HUES6 (cell line): ENCODE measurements at regions not wholly inside any gene's neighbourhood (a gene's known extent, or its start where the extent isn't known, plus 50 kb on each side); places are given as distances from the start of the nearest gene placed in this dataset.
"Not testable (repeated sequence)": the region's sequence is repeated elsewhere in the genome, so short reads cannot be mapped to it uniquely, and the experiment has no call there.

Source experiments
- H3K27ac ChIP-seq: 2 replicates; pipeline ENCODE4 v1.7.0; 2013; ENCODE audit warnings: low read depth, mild to moderate bottlenecking, low read length, inconsistent platforms
- H3K27me3 ChIP-seq: 2 replicates; pipeline ENCODE4 v1.6.1; 2013; ENCODE audit warnings: low read length; ENCODE audit not compliant: control insufficient read depth, insufficient read depth
- H3K36me3 ChIP-seq: 2 replicates; pipeline ENCODE4 v1.6.1; 2013; ENCODE audit warnings: low read length; ENCODE audit not compliant: control insufficient read depth, insufficient read depth
- H3K4me1 ChIP-seq: 2 replicates; pipeline ENCODE4 v1.6.1; 2013; ENCODE audit warnings: low read length; ENCODE audit not compliant: control insufficient read depth, insufficient read depth
- H3K4me3 ChIP-seq: 2 replicates; pipeline ENCODE4 v1.5.1; 2013; ENCODE audit warnings: low read depth, low read length
- H3K9ac ChIP-seq: one replicate; pipeline ENCODE4 v1.6.1; 2013; ENCODE audit warnings: mild to moderate bottlenecking, low read length
- H3K9me3 ChIP-seq: 2 replicates; pipeline ENCODE4 v1.6.1; 2013; ENCODE audit warnings: low read depth, low read length; ENCODE audit not compliant: control insufficient read depth, insufficient read depth

DNA sequence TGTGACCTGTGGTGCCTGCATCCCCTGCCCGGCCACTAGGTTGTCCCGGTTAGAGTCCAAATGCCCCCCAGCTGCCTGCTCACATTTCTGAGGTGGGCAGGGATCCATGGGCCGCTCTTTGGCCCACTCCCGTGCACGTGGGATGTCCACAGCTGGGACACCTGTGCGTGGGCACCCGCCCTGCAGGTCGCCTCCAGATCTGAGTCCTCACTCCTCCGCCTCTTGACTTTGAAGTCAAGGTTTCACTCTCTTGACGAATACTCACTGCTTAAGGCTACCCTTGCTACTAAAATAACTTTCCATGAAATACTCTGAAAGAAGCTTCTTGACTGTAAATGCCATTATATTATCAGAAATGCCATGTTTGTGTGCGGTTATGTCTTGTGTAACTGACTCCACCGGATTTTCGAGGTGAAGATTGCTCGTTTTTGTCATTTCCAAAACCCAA is 358.2 kb downstream of the BCL2L11 start:
- not testable (repeated sequence) for H3K4me3 ChIP-seq, H3K27ac ChIP-seq, H3K27me3 ChIP-seq, H3K36me3 ChIP-seq, H3K9me3 ChIP-seq, H3K9ac ChIP-seq, H3K4me1 ChIP-seq

DNA sequence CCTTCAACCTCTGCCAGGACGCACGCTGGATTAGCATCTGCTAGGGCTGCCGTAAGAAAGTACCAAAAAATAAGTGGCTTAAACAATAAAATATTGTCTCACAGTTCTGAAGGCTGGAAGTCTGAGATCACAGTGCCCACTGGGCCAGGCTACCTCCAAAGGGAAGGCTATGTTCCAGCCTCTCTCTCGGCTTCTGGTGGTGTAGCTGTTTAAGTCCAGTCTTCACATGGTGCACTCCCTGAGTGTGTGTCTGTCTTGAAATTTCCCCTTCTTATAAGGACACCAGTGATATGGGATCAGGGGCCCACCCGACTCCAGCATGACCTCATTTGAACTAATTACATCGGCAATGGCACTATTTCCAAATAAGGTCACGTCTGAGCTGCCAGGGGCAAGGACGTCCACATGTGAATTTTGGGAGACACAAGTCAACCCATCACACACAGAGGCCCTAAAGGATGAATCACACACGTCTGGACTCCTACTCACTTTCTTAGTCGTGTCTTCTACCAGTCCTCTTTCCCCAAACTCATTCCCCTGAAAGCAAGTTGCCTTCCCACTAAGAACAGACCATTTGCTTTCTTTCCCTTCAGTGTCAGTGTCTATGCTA is 359.4 kb downstream of the BCL2L11 start:
- not testable (repeated sequence) for H3K36me3 ChIP-seq, H3K4me1 ChIP-seq, H3K4me3 ChIP-seq, H3K9me3 ChIP-seq, H3K27me3 ChIP-seq
- Histone ChIP-seq H3K9ac (peak overlapping the region; percentile 26), H3K27ac (peak overlapping the region; percentile 62; the same call in 1 of the 2 replicates)

DNA sequence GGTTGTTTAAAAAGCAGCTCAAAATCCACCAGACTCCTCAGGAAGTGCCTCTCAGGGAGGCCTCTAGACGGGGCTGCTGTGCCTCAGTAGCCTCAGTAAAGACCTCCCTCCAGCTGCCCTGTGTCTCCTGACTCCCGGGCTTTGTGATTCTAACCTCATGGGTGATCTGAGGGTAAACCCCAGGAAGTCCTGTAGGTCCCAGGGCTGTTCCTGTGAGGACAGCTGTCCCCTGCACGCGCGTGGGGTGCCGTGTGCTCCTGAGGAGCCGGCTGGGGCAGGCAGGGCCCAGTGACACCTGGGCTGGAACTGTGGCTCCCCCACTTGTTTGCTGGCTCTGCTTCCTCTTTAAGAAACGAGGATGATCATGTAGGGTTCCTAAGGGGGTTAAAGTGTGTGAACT is 359.9 kb downstream of the BCL2L11 start:
- H3K9ac ChIP-seq, result peak overlapping the region; percentile 70
- not testable (repeated sequence) for H3K4me3 ChIP-seq, H3K27me3 ChIP-seq, H3K4me1 ChIP-seq, H3K9me3 ChIP-seq, H3K36me3 ChIP-seq
- peak overlapping the region; percentile 62; the same call in 1 of the 2 replicates for H3K27ac ChIP-seq

DNA sequence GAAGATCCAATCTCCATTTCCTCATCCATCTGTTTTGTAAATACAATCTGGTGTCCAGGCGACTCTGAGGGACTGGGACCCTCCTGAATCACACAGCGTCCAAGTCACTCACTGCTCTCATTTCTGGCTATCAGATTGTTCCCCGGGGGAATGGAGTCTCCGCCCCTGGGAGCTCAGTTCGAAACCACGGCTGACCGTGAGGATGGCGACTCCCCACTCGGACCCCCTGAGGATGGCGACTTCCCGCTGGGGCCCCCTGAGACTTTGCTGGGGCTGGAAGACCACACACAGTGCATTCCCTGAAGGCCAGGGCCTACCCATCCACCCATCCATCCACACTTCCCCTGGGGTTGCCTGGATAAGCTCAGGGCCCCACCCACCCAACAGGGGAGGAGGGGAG is 360.5 kb downstream of the BCL2L11 start:
- not testable (repeated sequence) for H3K4me1 ChIP-seq, H3K27ac ChIP-seq, H3K36me3 ChIP-seq, H3K4me3 ChIP-seq, H3K9me3 ChIP-seq, H3K27me3 ChIP-seq, H3K9ac ChIP-seq

DNA sequence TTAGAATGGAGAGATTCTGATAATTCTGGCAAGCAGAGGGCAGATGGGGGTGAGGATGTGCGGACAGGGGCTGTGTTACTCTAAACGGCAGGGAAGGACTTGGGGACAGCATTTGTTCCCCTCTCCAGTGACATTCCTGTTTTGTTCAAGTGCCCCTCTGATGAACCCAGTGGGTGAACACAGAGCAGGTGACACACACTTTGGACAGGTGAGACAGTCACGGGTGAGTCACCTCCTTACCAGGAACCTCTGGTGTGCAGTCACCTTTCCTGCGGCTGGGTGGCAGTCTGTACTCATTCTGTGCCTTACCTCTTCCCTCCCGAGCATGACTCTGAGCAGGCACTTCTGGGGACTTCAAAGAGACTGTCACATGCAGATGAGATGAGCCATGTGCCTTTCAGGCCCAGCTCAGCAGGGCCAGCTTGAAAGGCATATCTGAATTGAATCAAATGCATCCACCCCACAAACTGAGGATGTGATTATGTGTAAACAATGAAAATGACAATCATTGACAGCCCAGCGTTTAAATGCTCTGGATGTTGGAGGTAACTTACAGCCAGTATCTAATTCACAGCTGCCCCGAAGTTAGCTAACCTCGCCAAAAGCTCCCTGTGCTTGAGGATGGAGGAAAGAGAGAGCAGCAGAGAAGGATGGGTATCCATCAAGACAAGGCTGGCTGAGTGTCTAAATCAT is 362.4 kb downstream of the BCL2L11 start:
- H3K4me1 ChIP-seq, H3K9me3 ChIP-seq, H3K27me3 ChIP-seq, H3K27ac ChIP-seq, H3K9ac ChIP-seq, H3K4me3 ChIP-seq, H3K36me3 ChIP-seq: not testable (repeated sequence)

DNA sequence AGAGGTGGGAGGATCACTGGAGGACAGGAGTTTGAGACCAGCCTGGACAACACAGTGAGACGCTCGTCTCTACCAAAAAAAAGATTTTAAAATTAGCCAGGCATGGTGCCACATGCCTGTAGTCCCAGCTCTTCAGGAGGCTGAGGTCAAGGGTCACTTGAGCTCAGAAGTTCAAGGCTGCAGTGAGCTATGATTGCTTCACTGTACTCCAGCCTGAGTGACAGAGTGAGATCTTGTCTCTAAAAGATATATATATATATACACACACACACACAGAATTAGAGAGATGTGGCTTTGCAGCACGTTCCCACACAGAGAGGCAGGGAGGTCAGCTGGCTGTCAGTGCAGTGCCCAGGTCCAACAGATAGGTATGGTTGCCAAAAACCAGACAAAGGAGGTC is 363.4 kb downstream of the BCL2L11 start:
- H3K9ac ChIP-seq, H3K27ac ChIP-seq, H3K4me3 ChIP-seq, H3K9me3 ChIP-seq, H3K36me3 ChIP-seq, H3K4me1 ChIP-seq, H3K27me3 ChIP-seq: not testable (repeated sequence)

DNA sequence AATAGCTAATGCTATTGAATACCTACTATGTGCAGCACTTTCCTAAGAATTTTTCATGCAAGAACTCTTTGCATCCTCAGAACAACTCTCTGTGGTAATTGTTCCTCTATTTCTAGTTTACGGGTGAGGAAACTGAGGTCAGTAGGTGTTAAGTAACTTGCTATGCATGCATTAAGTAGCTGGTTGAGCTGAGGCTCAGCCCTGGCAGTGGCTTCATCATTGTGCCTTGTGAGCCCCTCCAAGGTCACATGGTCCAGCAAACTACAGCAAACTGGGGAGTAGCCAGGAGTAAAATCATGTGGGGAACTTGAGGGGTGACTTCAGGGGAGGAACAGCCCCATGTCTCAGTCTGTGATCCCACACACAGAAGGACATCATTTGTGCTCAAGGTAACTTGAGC is 365.2 kb downstream of the BCL2L11 start:
- H3K27me3 ChIP-seq, H3K27ac ChIP-seq, H3K36me3 ChIP-seq, H3K4me1 ChIP-seq, H3K9me3 ChIP-seq, H3K4me3 ChIP-seq, H3K9ac ChIP-seq: not testable (repeated sequence)

DNA sequence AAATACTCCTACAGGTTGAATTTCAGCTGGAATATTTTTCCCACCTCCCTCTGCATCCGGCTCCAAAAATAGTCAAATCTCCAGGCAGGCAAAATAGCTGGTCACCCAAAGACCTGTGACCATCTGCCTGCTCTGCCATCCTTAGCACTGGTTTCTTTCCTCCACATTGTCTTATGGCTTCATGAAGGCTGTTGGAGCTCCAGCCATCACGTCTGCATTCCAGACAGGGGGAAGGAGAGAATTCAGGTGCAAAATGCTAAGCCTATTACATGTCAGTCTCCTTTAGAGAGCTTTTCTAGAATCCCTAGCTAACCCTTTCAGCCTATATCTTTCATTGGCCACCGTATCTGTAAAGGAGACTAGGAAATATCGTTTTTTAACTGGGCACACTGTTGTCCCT is 367.7 kb downstream of the BCL2L11 start:
- not testable (repeated sequence) for H3K36me3 ChIP-seq, H3K9me3 ChIP-seq, H3K9ac ChIP-seq, H3K4me1 ChIP-seq, H3K27ac ChIP-seq, H3K4me3 ChIP-seq, H3K27me3 ChIP-seq

DNA sequence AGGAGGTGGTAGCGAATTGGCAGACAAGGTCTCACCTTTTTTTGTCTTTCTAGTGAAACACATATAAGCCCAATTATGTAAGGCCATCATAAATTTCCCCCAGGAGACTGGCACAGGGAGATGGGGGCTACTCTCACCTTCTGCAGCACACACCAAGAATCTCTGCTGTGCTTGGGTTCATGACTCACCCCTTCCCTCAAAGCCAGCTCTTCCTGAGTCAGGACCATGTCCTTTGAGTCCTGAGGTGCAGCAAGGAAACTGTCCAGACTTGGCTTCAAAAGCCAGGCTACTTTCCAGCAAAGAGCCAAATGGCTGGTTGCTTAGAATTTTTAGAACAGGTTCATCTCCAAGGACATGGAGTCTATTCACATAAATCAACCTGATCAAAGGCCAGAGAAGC is 368.7 kb downstream of the BCL2L11 start:
- H3K4me1 ChIP-seq, H3K9ac ChIP-seq, H3K27ac ChIP-seq, H3K9me3 ChIP-seq, H3K4me3 ChIP-seq, H3K36me3 ChIP-seq, H3K27me3 ChIP-seq: not testable (repeated sequence)

DNA sequence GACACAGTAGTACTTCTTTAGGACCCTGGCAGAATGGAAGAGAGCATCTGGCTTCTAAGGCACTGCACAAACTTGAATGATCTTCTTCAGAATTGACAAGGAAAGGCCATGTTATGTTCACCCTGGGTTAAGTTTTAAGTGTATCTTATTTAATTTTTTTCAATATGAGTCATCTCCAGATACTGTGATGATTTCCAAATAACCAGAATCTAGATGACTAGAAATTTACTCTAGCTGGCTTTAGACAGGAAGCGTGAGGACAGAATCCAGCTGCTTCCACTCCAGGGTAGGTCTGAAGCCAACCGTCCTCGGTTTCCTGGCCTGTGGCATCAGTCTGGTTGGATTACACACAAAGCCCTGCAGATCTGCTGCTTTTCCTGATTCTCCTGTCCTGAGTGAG is 370.5 kb downstream of the BCL2L11 start:
- not testable (repeated sequence) for H3K4me1 ChIP-seq, H3K9ac ChIP-seq, H3K9me3 ChIP-seq, H3K36me3 ChIP-seq, H3K27me3 ChIP-seq, H3K27ac ChIP-seq, H3K4me3 ChIP-seq

DNA sequence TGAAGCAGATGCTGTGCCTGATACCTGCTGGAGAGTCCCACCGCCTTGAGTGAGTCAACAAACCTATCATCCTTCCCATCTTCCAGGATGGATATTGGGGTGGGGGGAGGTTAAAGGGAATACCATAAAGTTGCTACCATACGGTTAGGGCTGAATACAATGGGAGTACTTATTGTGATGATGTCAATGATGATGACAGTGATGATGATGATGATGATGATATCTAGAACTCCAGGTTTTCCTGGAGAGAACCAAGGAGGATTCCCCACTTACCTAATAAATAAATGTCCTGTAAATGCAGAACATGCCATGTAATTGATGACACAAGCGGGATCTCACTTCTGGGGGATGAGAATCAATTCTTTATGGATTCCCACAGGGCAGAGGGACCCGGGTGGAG is 370.9 kb downstream of the BCL2L11 start:
- H3K36me3 ChIP-seq, H3K9ac ChIP-seq, H3K4me1 ChIP-seq, H3K27me3 ChIP-seq, H3K4me3 ChIP-seq, H3K27ac ChIP-seq, H3K9me3 ChIP-seq: not testable (repeated sequence)
